NB4 (cell line): ENCODE measurements at regions not wholly inside any gene's neighbourhood (a gene's known extent, or its start where the extent isn't known, plus 50 kb on each side); places are given as distances from the start of the nearest gene placed in this dataset.
"Not testable (repeated sequence)": the region's sequence is repeated elsewhere in the genome, so short reads cannot be mapped to it uniquely, and the experiment has no call there.

Experiments used
- CTCF ChIP-seq: IDR thresholded peaks from one replicate; pipeline ENCODE4 v1.5.1; 2012; ENCODE audit warnings: low read depth, low read length
- POLR2A ChIP-seq: IDR thresholded peaks from 2 replicates; pipeline ENCODE4 v1.6.1; 2011; ENCODE audit warnings: mild to moderate bottlenecking; ENCODE audit not compliant: insufficient read length; ENCODE audit errors: extremely low read depth
- TF ChIP-seq, protein P1 (sequence below): IDR thresholded peaks from 2 replicates; pipeline ENCODE4 v1.6.1; 2011; ENCODE audit warnings: low read depth, low read length

- TF ChIP-seq CTCF, POLR2A: not testable (repeated sequence)
- TF ChIP-seq, protein P1, sequence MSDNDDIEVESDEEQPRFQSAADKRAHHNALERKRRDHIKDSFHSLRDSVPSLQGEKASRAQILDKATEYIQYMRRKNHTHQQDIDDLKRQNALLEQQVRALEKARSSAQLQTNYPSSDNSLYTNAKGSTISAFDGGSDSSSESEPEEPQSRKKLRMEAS: not testable (repeated sequence)
Observed at GRCh38 chr2:54048896-54049295, 66.5 kb upstream of the ACYP2 start.
